OCI-LY1 (cell line): ENCODE measurements at regions not wholly inside any gene's neighbourhood (a gene's known extent, or its start where the extent isn't known, plus 50 kb on each side); places are given as distances from the start of the nearest gene placed in this dataset.

Experiments
- CTCF ChIP-seq: fragments of 200-600 bp; sonication (generic), shearing (Covaris generic); IDR thresholded peaks from 2 replicates; pipeline ENCODE4 v1.5.1; 2017; ENCODE audit warnings: mild to moderate bottlenecking, antibody characterized with exemption, low read length, moderate library complexity, mixed read lengths
- EZH2 ChIP-seq: fragments of 200-600 bp; sonication (generic), shearing (Covaris generic); IDR thresholded peaks from 2 replicates; pipeline ENCODE4 v1.8.0; 2017; ENCODE audit warnings: borderline replicate concordance, mixed run types, mild to moderate bottlenecking, antibody characterized with exemption, low read length, moderate library complexity, mixed read lengths

DNA sequence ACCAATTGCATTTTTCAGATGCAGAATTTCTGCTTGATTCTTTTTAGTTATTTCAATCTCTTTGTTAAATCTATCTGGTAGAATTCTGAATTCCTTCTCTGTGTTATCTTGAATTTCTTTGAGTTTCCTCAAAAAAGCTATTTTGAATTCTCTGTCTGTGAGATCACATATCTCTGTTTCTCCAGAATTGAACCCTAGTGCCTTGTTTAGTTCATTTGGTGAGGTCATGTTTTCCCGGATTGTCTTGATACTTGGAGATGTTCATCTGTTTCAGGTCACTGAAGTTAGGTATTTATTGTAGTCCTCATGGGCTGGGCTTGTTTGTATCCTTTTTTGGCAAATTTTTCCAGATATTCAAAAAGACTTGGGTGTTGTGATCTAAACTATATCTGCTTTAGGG, 202.9 kb upstream of the SERP2 start:
- TF ChIP-seq CTCF (no peak), EZH2 (no peak)
